IPS DF 4.7 (cell line): ENCODE measurements at regions not wholly inside any gene's neighbourhood (a gene's known extent, or its start where the extent isn't known, plus 50 kb on each side); places are given as distances from the start of the nearest gene placed in this dataset.
"Not testable (repeated sequence)": the region's sequence is repeated elsewhere in the genome, so short reads cannot be mapped to it uniquely, and the experiment has no call there.

Experiments used
- DNase-seq: peaks from one replicate; pipeline ENCODE4 v3.0.0-alpha.2; 2013; ENCODE audit warnings: low spot score; ENCODE audit errors: extremely low read depth

DNA sequence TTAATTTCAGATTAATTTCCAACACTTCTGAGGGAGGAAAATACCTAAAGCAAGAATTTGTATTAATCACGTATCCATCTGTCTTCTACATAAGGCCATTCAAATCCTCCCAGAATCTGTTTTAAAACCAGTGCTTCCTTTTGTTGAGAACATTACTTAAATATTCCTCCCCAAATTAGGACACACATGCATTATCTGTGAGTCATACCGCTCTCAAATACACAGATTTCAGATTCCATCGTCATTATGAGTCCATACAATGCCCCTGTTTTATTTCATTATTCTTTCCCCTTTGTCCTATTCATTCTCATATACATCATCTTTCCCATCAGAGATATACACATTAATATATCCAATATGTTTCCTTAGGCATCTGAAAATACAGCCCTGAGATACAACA is 57.3 kb upstream of the PRSS12 start:
- no peak for DNase-seq

DNA sequence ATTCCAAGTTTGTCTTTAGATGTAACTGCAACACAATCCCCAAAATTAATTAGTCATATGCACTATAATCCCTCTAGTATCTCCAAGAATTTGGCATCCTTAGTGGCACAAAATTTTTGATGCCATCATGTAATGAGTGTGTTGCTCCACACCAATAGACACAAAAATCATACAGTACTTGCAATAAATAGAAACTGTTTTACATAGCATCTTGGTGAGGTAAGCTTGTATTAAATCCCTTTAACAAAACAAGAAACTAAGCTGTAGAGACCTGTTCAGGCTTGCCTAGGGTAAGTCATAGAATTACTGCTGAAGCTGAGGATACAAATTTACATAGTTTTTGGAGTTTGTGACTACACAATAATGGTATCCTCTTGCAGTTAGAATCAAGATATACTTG is 64.5 kb upstream of the PRSS12 start:
- DNase-seq = no peak

DNA sequence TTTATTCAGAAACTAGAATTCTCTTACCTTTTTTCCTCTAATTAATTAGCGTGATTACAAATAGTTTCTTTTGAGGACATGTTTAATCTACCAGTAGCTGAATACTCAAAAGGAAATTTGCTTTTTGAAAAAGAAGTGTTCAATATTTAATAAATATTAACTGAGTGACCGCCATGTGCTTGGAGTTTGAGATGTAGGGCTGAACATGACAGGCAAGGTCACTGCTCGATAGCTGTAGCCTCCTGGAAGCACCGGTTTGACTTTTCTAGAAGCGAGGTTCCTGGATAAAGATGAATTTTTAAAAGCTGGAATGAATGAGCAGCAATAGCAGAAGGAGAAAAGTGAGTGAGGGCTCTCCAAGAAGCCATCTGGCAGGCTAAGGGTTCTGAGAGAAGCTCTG is 65.0 kb upstream of the PRSS12 start:
- not testable (repeated sequence) for DNase-seq

DNA sequence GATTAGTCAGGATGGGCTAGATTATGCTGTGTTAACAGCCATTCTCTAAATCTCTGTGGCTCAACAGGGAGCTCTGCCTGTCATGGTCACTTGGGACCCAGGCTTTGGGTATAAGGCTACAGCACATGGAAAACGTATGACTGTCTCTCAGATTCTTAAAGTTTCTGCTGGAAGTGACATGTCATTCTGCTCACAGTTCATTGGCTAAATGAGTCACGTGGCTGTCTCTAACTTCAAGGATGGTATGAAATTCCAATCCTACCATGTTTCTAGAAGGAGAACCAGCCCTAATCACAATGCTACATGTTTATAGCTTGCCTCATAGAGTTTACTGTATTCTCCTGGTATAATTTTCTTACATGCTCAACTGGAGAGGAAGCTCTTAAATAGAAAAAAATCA is 65.6 kb upstream of the PRSS12 start:
- not testable (repeated sequence) for DNase-seq

DNA sequence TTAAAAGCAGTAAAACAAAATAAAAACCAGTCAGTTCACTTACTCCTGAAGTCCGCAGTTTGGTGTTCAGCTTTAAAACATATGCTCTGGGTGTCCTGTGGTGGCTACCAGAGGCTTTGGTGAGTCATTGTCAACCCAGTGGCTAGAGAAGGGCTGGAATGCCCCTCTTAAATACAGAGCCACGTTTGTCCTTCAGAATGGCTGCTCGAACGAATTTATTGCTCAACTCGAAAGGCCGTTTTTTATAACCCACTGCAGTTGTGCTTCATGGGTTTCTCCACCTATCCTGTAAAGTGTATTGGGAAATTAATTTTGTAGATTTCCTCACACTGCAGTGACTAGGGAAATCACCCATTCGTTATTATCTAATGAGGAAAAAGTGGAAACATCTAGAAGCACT is 66.8 kb upstream of the PRSS12 start:
- not testable (repeated sequence) for DNase-seq

DNA sequence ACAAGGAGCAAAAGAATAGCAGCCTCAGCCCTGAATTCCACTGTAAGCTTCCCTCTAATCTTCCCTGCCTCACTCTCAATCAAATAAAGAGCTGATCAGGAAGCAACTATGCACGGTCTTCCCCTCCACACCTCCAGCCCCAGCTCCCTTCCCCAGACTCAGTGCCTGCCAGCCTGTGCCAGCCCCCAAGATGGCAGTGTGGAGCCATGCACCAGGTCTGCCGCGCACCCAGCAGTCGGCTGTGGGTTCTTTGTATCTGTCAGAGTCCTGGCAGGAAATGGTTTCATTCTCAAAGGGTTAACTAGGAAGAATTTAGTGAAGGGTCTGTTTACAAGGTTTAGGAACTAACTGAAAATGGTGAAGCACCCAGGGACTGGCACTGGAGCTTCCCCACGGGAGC is 71.3 kb upstream of the PRSS12 start:
- not testable (repeated sequence) for DNase-seq

DNA sequence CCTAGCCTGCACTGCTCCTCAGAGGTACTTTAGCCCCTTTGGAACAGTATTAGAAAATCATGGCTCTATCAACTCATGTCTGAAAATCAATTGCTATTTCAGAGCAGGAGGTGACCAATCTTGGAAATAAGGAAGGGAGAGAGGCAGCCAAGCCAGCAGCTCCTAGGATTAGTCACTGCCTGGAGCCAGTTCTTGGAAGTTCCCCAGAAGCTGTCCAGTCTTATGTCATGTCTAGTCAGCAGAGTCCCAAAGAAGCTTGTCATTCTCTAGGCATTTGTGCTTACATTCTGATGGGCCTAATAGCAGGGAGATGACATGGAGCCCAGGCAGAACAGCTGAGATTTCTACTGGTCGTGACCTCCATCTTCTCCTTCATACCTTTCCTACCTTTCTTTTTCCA is 76.1 kb upstream of the PRSS12 start:
- not testable (repeated sequence) for DNase-seq

DNA sequence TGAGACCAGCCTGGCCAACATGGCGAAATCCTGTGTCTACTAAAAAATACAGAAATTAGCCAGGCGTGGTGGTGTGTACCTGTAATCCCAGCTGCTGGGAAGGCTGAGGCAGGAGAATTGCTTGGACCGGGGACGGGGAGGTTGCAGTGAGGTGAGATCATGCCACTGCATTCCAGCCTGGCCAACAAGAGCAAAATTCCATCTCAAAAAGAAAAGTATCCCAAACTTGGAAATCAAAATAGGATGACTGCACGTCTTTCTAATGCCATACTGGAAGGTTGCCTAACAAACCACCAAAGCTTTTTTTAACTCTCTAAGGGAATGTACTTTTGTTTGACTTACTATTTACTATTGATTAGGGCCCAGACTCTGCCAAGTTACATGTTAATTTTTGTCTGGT is 79.6 kb upstream of the PRSS12 start:
- DNase-seq = not testable (repeated sequence)

DNA sequence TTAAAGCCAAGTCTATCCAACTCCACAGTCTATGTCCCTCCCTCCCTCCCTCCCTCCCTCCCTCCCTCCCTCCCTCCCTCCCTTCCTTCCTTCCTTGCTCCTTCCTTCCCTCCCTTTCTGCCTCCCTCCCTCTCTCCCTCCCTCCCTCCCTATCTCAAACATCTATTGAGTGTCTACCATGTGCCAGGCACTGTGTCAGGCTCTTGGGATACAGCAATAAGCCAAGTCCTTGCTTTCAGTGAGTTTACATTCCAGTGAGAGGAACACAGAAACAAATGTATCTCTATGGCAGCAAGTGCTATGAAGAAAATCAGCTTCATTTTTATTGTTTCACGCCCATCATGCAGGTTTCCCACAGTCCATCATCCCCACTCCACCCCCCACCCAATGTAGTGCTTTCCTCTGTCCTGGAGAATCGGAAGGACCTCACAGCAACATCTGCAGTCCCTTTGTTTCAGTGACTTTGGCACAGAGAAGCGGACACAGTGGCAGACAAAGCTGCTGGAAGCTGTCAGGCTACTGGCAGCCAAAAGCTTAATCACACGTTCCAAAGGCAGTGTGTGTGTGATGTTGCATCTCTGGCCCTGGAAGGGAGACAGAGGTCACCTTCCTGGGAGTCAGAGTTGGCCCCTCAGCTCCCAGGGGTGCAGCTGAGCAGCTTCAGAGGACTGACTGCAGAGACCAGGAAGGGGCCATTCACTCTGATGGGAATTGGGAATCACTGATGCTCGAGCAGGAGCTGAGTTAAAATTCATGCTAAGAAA is 81.0 kb upstream of the PRSS12 start:
- not testable (repeated sequence) for DNase-seq

DNA sequence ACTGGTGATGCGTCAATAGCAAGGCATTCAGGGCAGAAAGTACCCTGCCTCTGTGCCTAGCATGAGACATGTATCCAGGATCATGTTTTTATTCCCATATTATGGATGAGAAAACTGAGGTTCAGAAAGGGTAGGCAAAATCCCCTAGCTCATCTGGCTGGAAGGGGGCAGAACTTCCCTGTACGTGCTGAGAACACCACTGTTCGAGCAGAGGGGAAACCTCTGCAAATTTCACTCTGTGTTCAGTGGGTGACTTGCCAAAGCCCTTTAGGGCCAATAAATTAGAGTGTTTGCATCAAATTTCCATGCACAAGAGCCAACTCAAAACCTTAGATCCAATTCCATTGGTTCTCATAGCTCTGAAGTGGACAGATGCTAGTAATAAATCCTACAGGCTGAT is 82.6 kb upstream of the PRSS12 start:
- DNase-seq = not testable (repeated sequence)

DNA sequence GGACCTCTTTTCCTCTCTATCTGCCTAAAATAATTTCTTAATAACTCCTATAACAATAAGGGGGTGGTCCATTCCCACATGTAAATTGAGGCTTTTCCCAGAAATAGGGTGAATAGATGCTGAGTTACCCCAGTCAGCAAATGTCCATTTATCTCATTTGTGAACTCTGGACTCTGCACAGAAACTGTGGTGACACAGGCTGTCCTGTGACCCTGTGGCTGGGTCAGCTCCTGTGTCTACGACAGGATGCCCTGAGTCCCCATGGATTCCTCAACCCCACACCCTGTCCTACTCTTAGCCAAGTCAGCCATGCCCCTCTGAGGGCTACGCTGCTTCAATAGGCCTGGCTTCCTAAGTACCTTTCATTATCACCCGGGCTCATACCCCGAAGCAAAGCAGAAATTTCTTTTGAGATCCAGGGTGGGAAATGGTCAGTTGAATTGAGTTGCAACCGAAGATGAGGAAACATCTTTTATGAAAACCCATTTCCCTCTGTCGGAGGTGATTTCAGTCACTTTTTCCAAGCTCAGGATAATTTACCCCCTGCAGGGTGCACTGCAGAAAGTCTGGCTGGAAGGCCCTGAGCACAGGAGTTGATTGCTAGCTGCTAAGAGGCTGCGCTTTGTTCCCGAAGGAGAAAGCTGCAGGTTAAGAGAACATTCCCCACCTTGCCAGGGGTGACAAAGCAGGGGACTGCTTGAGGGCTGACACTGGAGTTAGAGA is 89.5 kb upstream of the PRSS12 start:
- not testable (repeated sequence) for DNase-seq

DNA sequence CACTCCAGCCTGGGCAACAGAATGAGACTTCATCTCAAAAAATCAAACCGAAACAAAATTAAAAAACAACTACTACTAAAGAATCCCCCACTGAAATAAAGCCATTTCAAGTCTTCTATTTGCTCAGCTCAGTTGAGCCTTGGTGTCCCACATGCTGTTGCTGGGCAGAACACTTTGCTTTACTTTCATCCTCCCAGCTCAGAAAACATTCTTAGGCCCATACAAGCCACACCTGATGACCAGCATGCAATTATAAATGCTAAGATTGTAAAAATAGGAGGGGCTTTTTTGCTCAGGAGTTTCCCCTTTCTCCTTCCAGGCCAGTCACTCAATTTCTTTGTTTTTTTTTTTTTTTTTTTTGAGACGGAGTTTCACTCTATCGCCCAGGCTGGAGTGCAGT is 94.6 kb upstream of the PRSS12 start:
- DNase-seq = not testable (repeated sequence)

DNA sequence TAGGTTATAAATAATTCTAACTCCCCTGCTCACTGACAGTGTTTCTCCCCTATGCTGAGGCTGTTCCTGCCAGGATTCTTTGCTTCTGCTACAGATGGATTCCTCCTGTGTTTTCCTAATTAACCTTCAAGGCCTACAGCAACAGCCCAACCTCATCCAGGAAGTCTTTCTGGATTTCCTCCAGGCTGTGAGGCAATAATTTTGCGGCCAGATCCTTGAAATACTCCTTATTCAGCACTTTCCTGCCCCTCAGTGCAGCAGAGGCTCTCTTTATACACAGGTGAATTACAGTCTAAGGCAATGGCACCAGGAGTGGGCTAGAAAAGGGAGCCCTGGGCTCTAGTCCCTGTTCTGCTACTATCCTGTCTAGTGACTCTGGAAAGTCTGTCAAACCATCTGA is 102.1 kb upstream of the PRSS12 start:
- DNase-seq = not testable (repeated sequence)

DNA sequence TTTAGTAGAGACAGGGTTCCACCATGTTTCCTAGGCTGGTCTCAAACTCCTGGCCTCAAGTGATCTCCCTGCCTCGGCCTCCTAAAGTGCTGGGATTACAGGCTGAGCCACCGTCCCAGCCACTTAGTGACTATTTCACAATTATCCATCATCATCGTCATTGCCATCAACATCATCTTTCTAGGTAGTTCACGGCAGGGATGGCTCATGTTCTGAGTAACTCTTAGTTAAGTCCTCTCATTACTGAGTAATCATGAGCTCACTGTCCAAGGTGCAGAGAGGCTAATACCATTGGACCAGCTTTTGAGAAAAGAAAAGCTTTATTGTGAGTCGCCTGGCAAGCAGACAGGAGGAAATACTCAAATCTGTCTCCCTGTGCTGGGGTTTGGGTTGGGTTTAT is 108.6 kb upstream of the PRSS12 start:
- not testable (repeated sequence) for DNase-seq

DNA sequence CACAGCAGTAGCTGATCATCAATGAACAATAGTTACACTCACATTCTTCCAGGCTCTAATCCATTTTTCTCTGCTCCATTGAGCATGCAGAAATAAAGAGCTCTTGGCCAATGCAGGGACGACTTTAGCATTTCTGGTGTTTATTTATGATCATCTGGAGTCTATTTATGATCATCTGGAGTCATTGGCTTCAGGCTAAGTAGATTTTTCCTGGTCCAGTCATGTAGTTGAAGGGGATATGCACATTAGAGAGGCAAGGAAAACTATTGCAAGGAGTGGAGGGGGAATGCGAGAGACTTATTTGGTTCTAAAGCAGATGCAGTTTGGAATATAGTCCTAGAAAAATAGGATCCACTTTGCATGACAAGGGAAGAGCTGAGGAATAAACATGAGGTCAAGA is 113.0 kb upstream of the PRSS12 start:
- DNase-seq = not testable (repeated sequence)

DNA sequence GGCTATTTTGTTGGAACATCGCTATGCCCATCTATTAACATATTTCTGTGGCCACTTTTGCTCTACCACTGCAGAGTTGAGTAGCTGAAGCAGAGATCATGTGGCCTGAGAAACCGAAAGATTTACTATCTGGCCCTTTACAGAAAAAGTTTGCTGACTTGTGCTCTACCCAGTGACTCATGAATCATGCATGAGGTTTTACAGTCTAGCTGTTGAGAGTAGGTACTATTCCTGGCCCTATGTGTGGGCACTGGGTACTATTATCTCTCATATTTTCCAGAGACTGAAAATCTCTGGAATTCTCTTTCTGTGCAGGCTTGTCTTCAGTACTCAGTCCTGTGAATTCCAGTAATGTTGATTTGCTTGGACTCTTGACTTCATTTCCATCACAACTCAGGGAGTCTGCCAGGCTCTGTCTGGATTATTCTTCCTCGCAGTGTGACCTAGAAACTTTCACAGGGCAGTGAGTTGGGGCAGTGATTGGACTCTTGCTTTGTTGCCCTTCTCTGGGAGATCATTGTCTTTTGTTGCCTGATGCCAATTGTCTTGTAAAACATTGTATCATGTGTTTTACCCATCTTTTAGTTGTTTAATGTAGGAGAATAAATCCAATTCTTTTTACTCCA is 121.3 kb upstream of the PRSS12 start:
- DNase-seq = not testable (repeated sequence)

DNA sequence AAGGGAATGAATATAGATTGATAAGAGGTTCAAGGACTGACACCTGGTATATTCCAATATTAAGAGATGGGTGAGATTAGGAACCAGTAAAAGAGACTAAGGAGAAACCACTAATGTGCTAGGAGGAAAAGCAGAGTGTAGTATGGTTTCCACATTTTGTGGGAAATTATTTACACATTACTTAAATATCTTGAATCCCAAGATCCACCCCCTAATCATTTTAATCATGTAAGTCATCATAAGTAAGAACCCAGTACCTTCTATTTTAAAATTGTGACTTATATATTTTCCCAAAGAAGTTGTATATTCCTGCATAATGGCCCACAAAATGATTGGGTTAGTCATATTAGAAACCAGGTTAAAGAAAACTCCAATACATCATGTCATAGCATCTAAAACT is 122.0 kb upstream of the PRSS12 start:
- DNase-seq = not testable (repeated sequence)

DNA sequence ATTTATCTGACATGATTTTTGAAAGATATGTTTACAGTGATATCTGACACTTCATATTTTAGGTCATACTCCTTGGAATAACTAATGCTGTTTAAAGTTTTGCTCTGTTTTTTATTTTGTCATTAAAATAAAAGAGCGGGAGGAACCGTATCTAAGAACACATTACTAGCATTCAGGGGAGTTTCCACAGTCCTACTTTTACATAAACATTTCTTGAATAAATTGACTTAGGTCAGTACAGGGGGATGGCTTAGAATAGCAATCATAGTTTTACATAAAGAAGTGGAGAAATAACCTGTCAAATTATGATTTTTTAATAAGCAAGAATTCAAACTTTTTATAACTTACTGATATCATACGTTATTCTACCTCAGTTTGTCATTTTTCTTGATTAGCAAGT is 123.1 kb upstream of the PRSS12 start:
- DNase-seq = not testable (repeated sequence)

DNA sequence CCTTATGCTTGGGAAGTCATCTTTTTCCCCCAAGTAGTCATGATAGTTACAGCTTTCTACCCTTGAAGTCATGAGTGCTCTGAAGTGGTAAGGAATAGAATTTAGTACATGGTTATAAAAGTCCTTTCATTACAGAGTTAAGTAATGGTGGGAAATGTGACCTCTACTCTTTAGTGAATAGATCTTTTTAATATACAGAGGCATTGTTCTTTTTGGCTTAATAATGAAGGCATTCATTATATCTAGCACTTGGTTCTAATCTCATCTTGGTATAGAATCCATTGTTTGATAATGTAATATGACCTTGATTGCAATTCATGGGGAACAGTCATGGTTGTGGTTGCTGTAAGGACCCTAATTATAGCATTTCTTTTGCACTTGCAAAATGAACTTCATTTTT is 125.0 kb upstream of the PRSS12 start:
- not testable (repeated sequence) for DNase-seq

DNA sequence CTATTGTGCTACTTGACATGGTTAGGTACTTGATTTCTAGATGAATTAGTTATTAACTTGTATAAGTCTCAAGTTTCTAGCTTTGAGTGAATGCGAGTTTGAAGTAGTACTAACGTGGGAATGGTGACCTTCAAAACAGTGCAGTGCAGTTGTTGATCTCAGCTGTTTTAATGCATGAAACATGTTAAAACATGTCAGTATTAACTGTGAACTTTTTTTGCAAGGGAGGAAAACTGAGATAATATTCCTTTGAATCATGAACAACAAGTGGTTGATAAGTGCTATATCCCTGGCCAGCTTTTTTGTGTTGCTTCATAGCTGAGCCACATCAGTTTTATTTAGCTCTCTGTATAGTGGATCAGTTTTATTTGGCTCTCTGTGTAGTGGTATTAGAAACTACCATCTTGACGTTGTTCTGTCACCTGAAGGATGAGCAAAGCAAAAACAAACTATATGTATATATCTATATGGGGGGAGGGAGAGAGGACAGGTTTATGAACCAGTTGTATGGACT is 133.1 kb upstream of the PRSS12 start:
- not testable (repeated sequence) for DNase-seq

DNA sequence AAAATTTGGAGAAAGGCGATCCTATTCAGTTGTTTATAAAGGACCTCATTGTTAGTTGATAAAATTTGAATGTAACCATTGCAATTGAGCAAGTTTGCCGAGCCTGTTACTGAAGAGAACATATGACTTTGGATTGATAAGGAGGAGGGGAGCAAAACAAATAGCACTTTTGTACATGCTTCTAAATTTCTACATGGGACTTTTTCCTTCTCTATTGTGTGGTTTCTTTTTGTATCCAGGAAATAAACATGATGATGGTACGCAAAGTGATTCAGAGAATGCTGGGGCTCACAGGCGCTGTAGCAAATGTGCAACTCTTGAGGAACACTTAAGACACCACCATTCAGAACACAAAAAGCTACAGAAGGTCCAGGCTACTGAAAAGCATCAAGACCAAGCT is 140.2 kb upstream of the PRSS12 start:
- DNase-seq = not testable (repeated sequence)

DNA sequence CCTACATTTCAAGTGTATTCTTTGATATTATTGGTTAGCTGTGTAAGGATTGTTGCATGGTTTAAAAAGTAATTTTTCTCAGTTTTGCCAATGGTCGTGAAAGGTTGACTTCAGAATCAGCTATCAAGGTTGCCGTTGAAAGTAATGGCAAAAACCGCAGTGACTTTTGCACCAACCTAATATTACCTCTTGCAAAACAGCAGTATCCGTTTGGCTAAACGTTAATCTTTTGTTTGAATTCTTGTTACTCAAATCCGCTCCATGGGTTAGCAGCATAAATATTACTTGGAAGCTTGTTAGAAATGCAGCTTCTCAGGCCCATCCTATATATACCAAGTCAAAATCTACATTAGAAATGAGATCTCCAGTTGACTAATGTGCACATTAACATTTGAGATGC is 141.6 kb upstream of the PRSS12 start:
- not testable (repeated sequence) for DNase-seq
